ENCODE measurements at regions not wholly inside any gene's neighbourhood (a gene's known extent, or its start where the extent isn't known, plus 50 kb on each side); places are given as distances from the start of the nearest gene placed in this dataset.

- no peak overlapping the region for H3K4me3 ChIP-seq (ENCODE audit: low read depth in 1 of 2, low read length in 2 of 2)
- no peaks in the 10 kb centered on the region for H3K36me3 ChIP-seq (ENCODE audit: control insufficient read depth in 1 of 2, insufficient read depth in 2 of 2, low read length in 2 of 2)
- no peaks in the 10 kb centered on the region for H3K27me3 ChIP-seq (ENCODE audit: low read depth, low read length)
- no peak overlapping the region for H3K27ac ChIP-seq (ENCODE audit: low read length)
- H3K4me1 ChIP-seq (ENCODE audit: control insufficient read depth in 1 of 2, insufficient read depth in 2 of 2, low read length in 2 of 2): no peaks in the 10 kb centered on the region
- H3K9me3 ChIP-seq (ENCODE audit: control insufficient read depth in 1 of 2, low read length in 2 of 2): no peaks in the 10 kb centered on the region
Measured at GRCh38 chr13:53126841-53127245, 98.2 kb downstream of the OLFM4 start.

- Histone ChIP-seq H3K36me3 (ENCODE audit: control insufficient read depth in 1 of 2, insufficient read depth in 2 of 2, low read length in 2 of 2) (no peaks in the 10 kb centered on the region), H3K9me3 (ENCODE audit: control insufficient read depth in 1 of 2, low read length in 2 of 2) (no peaks in the 10 kb centered on the region), H3K4me1 (ENCODE audit: control insufficient read depth in 1 of 2, insufficient read depth in 2 of 2, low read length in 2 of 2) (no peaks in the 10 kb centered on the region), H3K4me3 (ENCODE audit: low read depth in 1 of 2, low read length in 2 of 2) (no peak overlapping the region), H3K27me3 (ENCODE audit: low read depth, low read length) (no peaks in the 10 kb centered on the region), H3K27ac (ENCODE audit: low read length) (no peak overlapping the region)
Measured at GRCh38 chr13:53127373-53127772, 98.8 kb downstream of the OLFM4 start.

- H3K4me3 ChIP-seq (ENCODE audit: low read depth in 1 of 2, low read length in 2 of 2): no peak overlapping the region
- no peaks in the 10 kb centered on the region for H3K4me1 ChIP-seq (ENCODE audit: control insufficient read depth in 1 of 2, insufficient read depth in 2 of 2, low read length in 2 of 2)
- no peaks in the 10 kb centered on the region for H3K27me3 ChIP-seq (ENCODE audit: low read depth, low read length)
- no peaks in the 10 kb centered on the region for H3K36me3 ChIP-seq (ENCODE audit: control insufficient read depth in 1 of 2, insufficient read depth in 2 of 2, low read length in 2 of 2)
- no peaks in the 10 kb centered on the region for H3K9me3 ChIP-seq (ENCODE audit: control insufficient read depth in 1 of 2, low read length in 2 of 2)
- no peak overlapping the region for H3K27ac ChIP-seq (ENCODE audit: low read length)
Measured at GRCh38 chr13:53129864-53130393, 101.3 kb downstream of the OLFM4 start.

GRCh38 chr13:53131361-53131760 lies 102.7 kb downstream of the OLFM4 start:
- no peaks in the 10 kb centered on the region for H3K36me3 ChIP-seq (ENCODE audit: control insufficient read depth in 1 of 2, insufficient read depth in 2 of 2, low read length in 2 of 2)
- no peaks in the 10 kb centered on the region for H3K27me3 ChIP-seq (ENCODE audit: low read depth, low read length)
- H3K27ac ChIP-seq (ENCODE audit: low read length): no peak overlapping the region
- H3K4me1 ChIP-seq (ENCODE audit: control insufficient read depth in 1 of 2, insufficient read depth in 2 of 2, low read length in 2 of 2): no peaks in the 10 kb centered on the region
- H3K4me3 ChIP-seq (ENCODE audit: low read depth in 1 of 2, low read length in 2 of 2): no peak overlapping the region
- no peaks in the 10 kb centered on the region for H3K9me3 ChIP-seq (ENCODE audit: control insufficient read depth in 1 of 2, low read length in 2 of 2)

- Histone ChIP-seq H3K27ac (ENCODE audit: low read length) (no peak overlapping the region), H3K9me3 (ENCODE audit: control insufficient read depth in 1 of 2, low read length in 2 of 2) (no peaks in the 10 kb centered on the region), H3K4me1 (ENCODE audit: control insufficient read depth in 1 of 2, insufficient read depth in 2 of 2, low read length in 2 of 2) (peaks cover 0 to 3% of the 10 kb centered on the region in 2 donors)
Measured at GRCh38 chr13:53135301-53135700, 106.7 kb downstream of the OLFM4 start.

GRCh38 chr13:53136554-53137215 lies 108.1 kb downstream of the OLFM4 start:
- Histone ChIP-seq H3K27ac (ENCODE audit: low read length) (no peak overlapping the region), H3K4me3 (ENCODE audit: low read depth in 1 of 2, low read length in 2 of 2) (no peak overlapping the region), H3K36me3 (ENCODE audit: control insufficient read depth in 1 of 2, insufficient read depth in 2 of 2, low read length in 2 of 2) (no peaks in the 10 kb centered on the region), H3K27me3 (ENCODE audit: low read depth, low read length) (no peaks in the 10 kb centered on the region), H3K9me3 (ENCODE audit: control insufficient read depth in 1 of 2, low read length in 2 of 2) (no peaks in the 10 kb centered on the region), H3K4me1 (ENCODE audit: control insufficient read depth in 1 of 2, insufficient read depth in 2 of 2, low read length in 2 of 2) (peaks cover 0 to 3% of the 10 kb centered on the region in 2 donors)

More at GRCh38 chr13:53135301-53135700, 106.7 kb downstream of the OLFM4 start:
- H3K27me3 ChIP-seq (ENCODE audit: low read depth, low read length): no peaks in the 10 kb centered on the region
- H3K4me3 ChIP-seq (ENCODE audit: low read depth in 1 of 2, low read length in 2 of 2): no peak overlapping the region
- H3K36me3 ChIP-seq (ENCODE audit: control insufficient read depth in 1 of 2, insufficient read depth in 2 of 2, low read length in 2 of 2): no peaks in the 10 kb centered on the region

GRCh38 chr13:53137779-53138178 lies 109.2 kb downstream of the OLFM4 start:
- Histone ChIP-seq H3K4me3 (ENCODE audit: low read depth in 1 of 2, low read length in 2 of 2) (no peak overlapping the region), H3K27ac (ENCODE audit: low read length) (peak overlapping the region; percentile 53), H3K36me3 (ENCODE audit: control insufficient read depth in 1 of 2, insufficient read depth in 2 of 2, low read length in 2 of 2) (no peaks in the 10 kb centered on the region), H3K4me1 (ENCODE audit: control insufficient read depth in 1 of 2, insufficient read depth in 2 of 2, low read length in 2 of 2) (peaks cover 0 to 3% of the 10 kb centered on the region in 2 donors), H3K9me3 (ENCODE audit: control insufficient read depth in 1 of 2, low read length in 2 of 2) (no peaks in the 10 kb centered on the region), H3K27me3 (ENCODE audit: low read depth, low read length) (peaks cover under 1% of the 10 kb centered on the region)

GRCh38 chr13:53138376-53139036 lies 109.9 kb downstream of the OLFM4 start:
- no peaks in the 10 kb centered on the region for H3K36me3 ChIP-seq (ENCODE audit: control insufficient read depth in 1 of 2, insufficient read depth in 2 of 2, low read length in 2 of 2)
- H3K4me1 ChIP-seq (ENCODE audit: control insufficient read depth in 1 of 2, insufficient read depth in 2 of 2, low read length in 2 of 2): peaks cover 0 to 3% of the 10 kb centered on the region in 2 donors
- H3K4me3 ChIP-seq (ENCODE audit: low read depth in 1 of 2, low read length in 2 of 2): peak overlapping the region in 1 of 2 donors; percentile 20
- H3K27ac ChIP-seq (ENCODE audit: low read length): peak overlapping the region; percentile 14
- H3K27me3 ChIP-seq (ENCODE audit: low read depth, low read length): peaks cover 4% of the 10 kb centered on the region
- no peaks in the 10 kb centered on the region for H3K9me3 ChIP-seq (ENCODE audit: control insufficient read depth in 1 of 2, low read length in 2 of 2)

- Histone ChIP-seq H3K36me3 (ENCODE audit: control insufficient read depth in 1 of 2, insufficient read depth in 2 of 2, low read length in 2 of 2) (no peaks in the 10 kb centered on the region), H3K4me1 (ENCODE audit: control insufficient read depth in 1 of 2, insufficient read depth in 2 of 2, low read length in 2 of 2) (peaks cover 0 to 3% of the 10 kb centered on the region in 2 donors), H3K27me3 (ENCODE audit: low read depth, low read length) (peaks cover 4% of the 10 kb centered on the region), H3K4me3 (ENCODE audit: low read depth in 1 of 2, low read length in 2 of 2) (no peak overlapping the region), H3K9me3 (ENCODE audit: control insufficient read depth in 1 of 2, low read length in 2 of 2) (no peaks in the 10 kb centered on the region), H3K27ac (ENCODE audit: low read length) (no peak overlapping the region)
Measured at GRCh38 chr13:53141336-53141735, 112.7 kb downstream of the OLFM4 start.

- Histone ChIP-seq H3K9me3 (ENCODE audit: control insufficient read depth in 1 of 2, low read length in 2 of 2) (no peaks in the 10 kb centered on the region), H3K36me3 (ENCODE audit: control insufficient read depth in 1 of 2, insufficient read depth in 2 of 2, low read length in 2 of 2) (no peaks in the 10 kb centered on the region), H3K4me1 (ENCODE audit: control insufficient read depth in 1 of 2, insufficient read depth in 2 of 2, low read length in 2 of 2) (peaks cover 0 to 3% of the 10 kb centered on the region in 2 donors), H3K27me3 (ENCODE audit: low read depth, low read length) (peaks cover 4% of the 10 kb centered on the region), H3K27ac (ENCODE audit: low read length) (no peak overlapping the region), H3K4me3 (ENCODE audit: low read depth in 1 of 2, low read length in 2 of 2) (no peak overlapping the region)
Measured at GRCh38 chr13:53142306-53142705, 113.7 kb downstream of the OLFM4 start.

GRCh38 chr13:53143757-53144339 lies 115.2 kb downstream of the OLFM4 start:
- no peaks in the 10 kb centered on the region for H3K36me3 ChIP-seq (ENCODE audit: control insufficient read depth in 1 of 2, insufficient read depth in 2 of 2, low read length in 2 of 2)
- no peaks in the 10 kb centered on the region for H3K9me3 ChIP-seq (ENCODE audit: control insufficient read depth in 1 of 2, low read length in 2 of 2)
- H3K4me1 ChIP-seq (ENCODE audit: control insufficient read depth in 1 of 2, insufficient read depth in 2 of 2, low read length in 2 of 2): no peaks in the 10 kb centered on the region
- no peak overlapping the region for H3K4me3 ChIP-seq (ENCODE audit: low read depth in 1 of 2, low read length in 2 of 2)
- peaks cover 4% of the 10 kb centered on the region for H3K27me3 ChIP-seq (ENCODE audit: low read depth, low read length)
- H3K27ac ChIP-seq (ENCODE audit: low read length): no peak overlapping the region
